H9 (cell line): ENCODE measurements at regions not wholly inside any gene's neighbourhood (a gene's known extent, or its start where the extent isn't known, plus 50 kb on each side); places are given as distances from the start of the nearest gene placed in this dataset.

Experiments used
- DNase-seq: peaks from one replicate; pipeline ENCODE4 v3.0.0-alpha.2; 2017
- H2AFZ ChIP-seq: one replicate; pipeline ENCODE4 v1.6.1; 2013; ENCODE audit warnings: mild to moderate bottlenecking, low read length, control low read depth, moderate library complexity
- H2AK5ac ChIP-seq: 2 replicates; pipeline ENCODE4 v1.6.1; 2013; ENCODE audit warnings: low read length, control low read depth, mixed read lengths; ENCODE audit not compliant: insufficient read length
- H2BK120ac ChIP-seq: one replicate; pipeline ENCODE4 v1.6.1; 2013; ENCODE audit warnings: low read depth, mild to moderate bottlenecking, low read length, control low read depth, inconsistent platforms; ENCODE audit not compliant: poor library complexity, severe bottlenecking
- H2BK12ac ChIP-seq: 2 replicates; pipeline ENCODE4 v1.6.1; 2013; ENCODE audit warnings: low read length, control low read depth, mixed read lengths, low read depth; ENCODE audit not compliant: insufficient read length
- H2BK15ac ChIP-seq: 2 replicates; pipeline ENCODE4 v1.6.1; 2013; ENCODE audit warnings: low read depth, low read length, control low read depth
- H2BK20ac ChIP-seq: one replicate; pipeline ENCODE4 v1.6.1; 2013; ENCODE audit warnings: low read depth, mild to moderate bottlenecking, low read length, control low read depth, inconsistent platforms; ENCODE audit not compliant: poor library complexity, severe bottlenecking
- H2BK5ac ChIP-seq: 2 replicates; pipeline ENCODE4 v1.6.1; 2013; ENCODE audit warnings: low read length, control low read depth, mixed read lengths; ENCODE audit not compliant: insufficient read length
- H3K14ac ChIP-seq: 2 replicates; pipeline ENCODE4 v1.6.1; 2013; ENCODE audit warnings: low read length, control low read depth; ENCODE audit not compliant: insufficient read depth
- H3K18ac ChIP-seq: 2 replicates; pipeline ENCODE4 v1.6.1; 2013; ENCODE audit warnings: low read depth, mild to moderate bottlenecking, mixed read lengths, low read length, control low read depth; ENCODE audit not compliant: insufficient read length
- H3K23ac ChIP-seq: 2 replicates; pipeline ENCODE4 v1.6.1; 2013; ENCODE audit warnings: low read length, control low read depth, mixed read lengths, low read depth; ENCODE audit not compliant: insufficient read length
- H3K23me2 ChIP-seq: 2 replicates; pipeline ENCODE4 v1.6.1; 2013; ENCODE audit warnings: low read depth, mild to moderate bottlenecking, mixed read lengths, low read length, control low read depth; ENCODE audit not compliant: insufficient read length, poor library complexity, severe bottlenecking
- H3K27ac ChIP-seq: 2 replicates; pipeline ENCODE4 v1.5.1; 2013; ENCODE audit warnings: low read length, control low read depth, mixed read lengths, low read depth; ENCODE audit not compliant: insufficient read length
- H3K27me3 ChIP-seq: 2 replicates; pipeline ENCODE4 v1.6.1; 2013; ENCODE audit warnings: low read length, control low read depth, inconsistent platforms; ENCODE audit not compliant: insufficient read depth
- H3K4ac ChIP-seq: 2 replicates; pipeline ENCODE4 v1.6.1; 2013; ENCODE audit warnings: low read depth, mild to moderate bottlenecking, control low read depth, inconsistent platforms, low read length, moderate library complexity
- H3K4me1 ChIP-seq: 2 replicates; pipeline ENCODE4 v1.6.1; 2013; ENCODE audit warnings: low read length, control low read depth, inconsistent platforms; ENCODE audit not compliant: insufficient read depth
- H3K4me2 ChIP-seq: 2 replicates; pipeline ENCODE4 v1.6.1; 2013; ENCODE audit warnings: low read length, control low read depth, mixed read lengths; ENCODE audit not compliant: insufficient read length, insufficient read depth
- H3K56ac ChIP-seq: 2 replicates; pipeline ENCODE4 v1.6.1; 2013; ENCODE audit warnings: low read depth, mild to moderate bottlenecking, mixed read lengths, low read length, control low read depth; ENCODE audit not compliant: insufficient read length
- H3K79me1 ChIP-seq: 2 replicates; pipeline ENCODE4 v1.6.1; 2013; ENCODE audit warnings: low read depth, mild to moderate bottlenecking, moderate library complexity, low read length, control low read depth, inconsistent platforms; ENCODE audit not compliant: insufficient read depth, poor library complexity, severe bottlenecking
- H3K79me2 ChIP-seq: 2 replicates; pipeline ENCODE4 v1.6.1; 2013; ENCODE audit warnings: low read length, control low read depth, inconsistent platforms; ENCODE audit not compliant: insufficient read depth
- H3K9ac ChIP-seq: 2 replicates; pipeline ENCODE4 v1.6.1; 2013; ENCODE audit warnings: low read length, control low read depth, mixed read lengths; ENCODE audit not compliant: insufficient read length; ENCODE audit errors: extremely low read depth
- H3K9me3 ChIP-seq: one replicate; pipeline ENCODE4 v1.6.1; 2013; ENCODE audit warnings: low read depth, low read length, inconsistent platforms; ENCODE audit not compliant: control insufficient read depth
- H3T11ph ChIP-seq: one replicate; pipeline ENCODE4 v1.6.1; 2013; ENCODE audit warnings: mild to moderate bottlenecking, low read length, control low read depth, inconsistent platforms
- H4K20me1 ChIP-seq: one replicate; pipeline ENCODE4 v1.6.1; 2013; ENCODE audit not compliant: control insufficient read depth, insufficient read length, insufficient read depth
- H4K5ac ChIP-seq: 2 replicates; pipeline ENCODE4 v1.6.1; 2013; ENCODE audit warnings: low read depth, mild to moderate bottlenecking, mixed read lengths, low read length, control low read depth; ENCODE audit not compliant: insufficient read length
- H4K8ac ChIP-seq: replicated peaks from 2 replicates; pipeline ENCODE4 v1.6.1; 2013; ENCODE audit warnings: low read length, control low read depth, mixed read lengths, low read depth; ENCODE audit not compliant: insufficient read length
- H4K91ac ChIP-seq: 2 replicates; pipeline ENCODE4 v1.6.1; 2013; ENCODE audit warnings: low read depth, mild to moderate bottlenecking, moderate library complexity, mixed read lengths, low read length, control low read depth; ENCODE audit not compliant: insufficient read length
- H3K27ac Mint-ChIP-seq, 3 experiments: 2 replicates in 2 of 3; 3 replicates in 1 of 3; pipeline ENCODE4 v1.8.0; 2020 to 2021; ENCODE audit warnings: mixed read lengths in 3 of 3, mild to moderate bottlenecking in 1 of 3, moderate library complexity in 1 of 3
- H3K27me3 Mint-ChIP-seq: 2 replicates; pipeline ENCODE4 v1.8.0; 2021; ENCODE audit warnings: low read depth, mild to moderate bottlenecking, moderate library complexity, mixed read lengths
- H3K36me3 Mint-ChIP-seq, 3 experiments: 2 replicates in 2 of 3; 3 replicates in 1 of 3; pipeline ENCODE4 v1.8.0; 2020 to 2021; ENCODE audit warnings: low read depth in 3 of 3, mixed read lengths in 3 of 3; ENCODE audit not compliant: insufficient read depth in 1 of 3
- H3K4me1 Mint-ChIP-seq, 2 experiments: 2 replicates each; pipeline ENCODE4 v1.8.0; 2020; ENCODE audit warnings: mixed read lengths in 2 of 2
- H3K4me3 Mint-ChIP-seq, 2 experiments: 2 replicates in 1 of 2; 3 replicates in 1 of 2; pipeline ENCODE4 v1.8.0; 2020 to 2021; ENCODE audit warnings: mild to moderate bottlenecking in 2 of 2, mixed read lengths in 2 of 2, moderate library complexity in 1 of 2
- H3K9me3 Mint-ChIP-seq, 2 experiments: 2 replicates in 1 of 2; 3 replicates in 1 of 2; pipeline ENCODE4 v1.8.0; 2020; ENCODE audit warnings: mild to moderate bottlenecking in 2 of 2, mixed read lengths in 2 of 2, moderate library complexity in 1 of 2
- CTCF ChIP-seq: fragments of 200-600 bp; sonication (generic); conservative IDR thresholded peaks from 3 replicates; pipeline ENCODE4 v1.8.0; 2021; ENCODE audit warnings: antibody characterized with exemption, mild to moderate bottlenecking
- WGBS: extraction: QIAGEN DNeasy Blood & Tissue Kit; methylation state at CpG from one replicate; pipeline ENCODE4 v1.1.7; 2013; ENCODE audit warnings: missing lambda C conversion rate, low lambda C conversion rate, mixed read lengths; ENCODE audit not compliant: insufficient read length; ENCODE audit errors: extremely low coverage; 5-methylcytosine and 5-hydroxymethylcytosine counted together

GRCh38 chr3:95934181-95934580 lies 880.2 kb upstream of the EPHA6 start:
- Histone ChIP-seq H2BK12ac (no peak overlapping the region), H2BK120ac (no peak overlapping the region), H3T11ph (no peak overlapping the region), H4K5ac (no peak overlapping the region), H3K23ac (no peak overlapping the region), H3K4me1 (peaks cover 3% of the 10 kb centered on the region; the same call in 1 of the 2 replicates), H2BK15ac (no peak overlapping the region), H3K9me3 (no peaks in the 10 kb centered on the region), H3K79me1 (no peaks in the 10 kb centered on the region), H3K23me2 (no peaks in the 10 kb centered on the region), H3K4me2 (no peak overlapping the region), H2AFZ (no peak overlapping the region), H2AK5ac (no peak overlapping the region), H3K9ac (no peak overlapping the region), H2BK5ac (no peak overlapping the region), H2BK20ac (no peak overlapping the region), H4K20me1 (no peaks in the 10 kb centered on the region), H3K56ac (no peak overlapping the region), H4K8ac (no peak overlapping the region), H3K27ac (no peak overlapping the region), H4K91ac (no peak overlapping the region), H3K79me2 (no peaks in the 10 kb centered on the region), H3K4ac (no peak overlapping the region), H3K14ac (no peak overlapping the region), H3K27me3 (no peaks in the 10 kb centered on the region), H3K18ac (no peak overlapping the region)
- Mint-ChIP-seq H3K27me3 (no peaks in the 10 kb centered on the region), H3K36me3 (no peaks in the 10 kb centered on the region), H3K4me1 (peaks cover 8 to 9% of the 10 kb centered on the region in 2 experiments), H3K9me3 (no peaks in the 10 kb centered on the region), H3K4me3 (no peak overlapping the region), H3K27ac (no peak overlapping the region)
- no peak for TF ChIP-seq CTCF
- WGBS = no CpG with 5 or more reads among the region's 1 CpG
- DNase-seq = no peak
